Testis (tissue), 2 donors: ENCODE measurements at regions not wholly inside any gene's neighbourhood (a gene's known extent, or its start where the extent isn't known, plus 50 kb on each side); places are given as distances from the start of the nearest gene placed in this dataset.

Source experiments
- CTCF ChIP-seq, 3 experiments: fragments of 450-650 bp in 2 of 3; fragments of 200-600 bp in 1 of 3; sonication (generic) in 1 of 3; IDR thresholded peaks; one replicate each; pipeline ENCODE4 v1.5.1; 2016 to 2019; ENCODE audit warnings: antibody characterized with exemption in 3 of 3, mild to moderate bottlenecking in 2 of 3, moderate library complexity in 1 of 3
- POLR2A ChIP-seq: fragments of 450-650 bp; IDR thresholded peaks from one replicate; pipeline ENCODE4 v1.6.1; 2017; ENCODE audit warnings: antibody characterized with exemption, mild to moderate bottlenecking, moderate library complexity

- TF ChIP-seq POLR2A (no peak), CTCF (IDR thresholded peaks at IDR 0.05) (no peak)
Measured at GRCh38 chr15:68528626-68529290, 50.0 kb upstream of the CORO2B start.
